WI38 (cell line): ENCODE measurements at regions not wholly inside any gene's neighbourhood (a gene's known extent, or its start where the extent isn't known, plus 50 kb on each side); places are given as distances from the start of the nearest gene placed in this dataset.

Source experiments
- H3K4me3 ChIP-seq: 2 replicates; pipeline ENCODE4 v1.5.1; 2011; ENCODE audit warnings: low read depth, mild to moderate bottlenecking, control low read depth, low read length
- CTCF ChIP-seq: IDR thresholded peaks from 2 replicates; pipeline ENCODE4 v1.5.1; 2012; ENCODE audit warnings: low read depth, mild to moderate bottlenecking, control low read depth, low read length

GRCh38 chr5:14078716-14079115 is 64.4 kb upstream of the TRIO start:
- H3K4me3 ChIP-seq, result no peak overlapping the region
- TF ChIP-seq CTCF, result no peak

GRCh38 chr5:14077501-14077900 is 65.6 kb upstream of the TRIO start:
- no peak overlapping the region for H3K4me3 ChIP-seq
- TF ChIP-seq CTCF, result no peak

DNA sequence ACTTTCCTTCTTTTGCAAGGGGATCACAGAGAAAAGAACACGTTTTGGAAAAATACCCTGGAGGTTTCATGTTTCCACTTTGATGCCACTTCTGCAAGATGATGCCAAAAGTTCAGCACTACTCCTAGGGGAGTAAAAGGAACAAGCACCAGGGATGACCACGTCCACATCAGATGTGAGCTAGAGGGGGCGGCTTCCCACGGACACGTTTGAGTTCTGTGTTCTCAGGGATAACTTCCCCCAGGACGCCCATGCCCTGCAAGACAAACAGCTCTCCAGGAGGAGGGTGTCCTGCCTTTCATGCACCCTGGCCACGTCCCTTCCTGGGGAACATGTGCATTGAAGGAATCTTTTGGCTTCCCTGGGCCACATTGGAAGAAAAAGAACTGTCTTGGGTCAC is 66.6 kb upstream of the TRIO start:
- no peak overlapping the region for H3K4me3 ChIP-seq
- TF ChIP-seq CTCF, result no peak

- no peak overlapping the region for H3K4me3 ChIP-seq
- TF ChIP-seq CTCF, result no peak
Observed at GRCh38 chr5:14075937-14076336, 67.2 kb upstream of the TRIO start.

GRCh38 chr5:14071433-14071832 is 71.7 kb upstream of the TRIO start:
- TF ChIP-seq CTCF, result no peak
- H3K4me3 ChIP-seq, result no peak overlapping the region

DNA sequence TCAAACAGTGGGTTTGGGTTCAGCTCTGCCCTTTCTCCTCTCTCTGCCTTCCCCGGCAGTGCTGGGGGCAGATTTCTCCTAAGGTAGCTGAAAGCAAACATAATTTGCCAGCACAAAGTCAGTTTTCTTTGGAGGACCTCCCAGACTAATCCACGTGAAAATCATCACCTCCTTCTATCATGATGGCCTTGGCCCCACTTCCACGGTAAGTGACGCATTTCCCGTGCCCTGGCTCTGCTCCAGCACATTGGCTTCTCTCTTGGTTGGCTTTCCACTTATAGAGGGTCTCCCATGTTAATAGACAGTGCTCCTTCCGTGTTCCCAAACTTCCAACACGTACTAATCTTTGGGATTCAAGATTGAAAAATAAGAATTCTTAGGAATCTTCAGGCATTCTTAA is 74.1 kb upstream of the TRIO start:
- TF ChIP-seq CTCF, result no peak
- no peak overlapping the region for H3K4me3 ChIP-seq

GRCh38 chr5:14068136-14068535 is 75.0 kb upstream of the TRIO start:
- no peak for TF ChIP-seq CTCF
- no peak overlapping the region for H3K4me3 ChIP-seq
